Loucy (cell line): ENCODE measurements at regions not wholly inside any gene's neighbourhood (a gene's known extent, or its start where the extent isn't known, plus 50 kb on each side); places are given as distances from the start of the nearest gene placed in this dataset.

Experiments
- H2AFZ ChIP-seq: fragments of 200-600 bp; sonication (generic); 2 replicates; pipeline ENCODE4 v1.6.0; 2016; ENCODE audit warnings: antibody characterized with exemption, mild to moderate bottlenecking, low read length, moderate library complexity
- H3F3A ChIP-seq: fragments of 200-600 bp; 2 replicates; pipeline ENCODE4 v1.6.0; 2016; ENCODE audit warnings: antibody characterized with exemption, low read depth, mild to moderate bottlenecking
- H3K27me3 ChIP-seq: fragments of 200-600 bp; sonication (generic); 2 replicates; pipeline ENCODE4 v1.6.1; 2014; ENCODE audit warnings: low read length, mild to moderate bottlenecking; ENCODE audit not compliant: insufficient read depth, poor library complexity, severe bottlenecking
- H3K36me3 ChIP-seq: fragments of 200-600 bp; sonication (generic); 2 replicates; pipeline ENCODE4 v1.6.1; 2016; ENCODE audit warnings: low read length; ENCODE audit not compliant: insufficient read depth
- H3K4me1 ChIP-seq: fragments of 200-600 bp; sonication (generic); 2 replicates; pipeline ENCODE4 v1.5.1; 2014; ENCODE audit warnings: low read length, mild to moderate bottlenecking; ENCODE audit not compliant: insufficient read depth, poor library complexity, severe bottlenecking
- H3K4me2 ChIP-seq: fragments of 200-600 bp; sonication (generic); 2 replicates; pipeline ENCODE4 v1.6.0; 2014; ENCODE audit warnings: antibody characterized with exemption, low read length, low read depth, mild to moderate bottlenecking; ENCODE audit not compliant: poor library complexity, severe bottlenecking
- H3K4me3 ChIP-seq: fragments of 200-600 bp; sonication (generic); 2 replicates; pipeline ENCODE4 v1.5.1; 2014; ENCODE audit warnings: low read length, mild to moderate bottlenecking, mixed read lengths; ENCODE audit not compliant: poor library complexity, severe bottlenecking
- H3K79me2 ChIP-seq: fragments of 200-600 bp; sonication (generic); 2 replicates; pipeline ENCODE4 v1.6.1; 2014; ENCODE audit warnings: low read length; ENCODE audit not compliant: insufficient read depth
- H3K9ac ChIP-seq: fragments of 200-600 bp; sonication (generic); 2 replicates; pipeline ENCODE4 v1.6.0; 2014; ENCODE audit warnings: mild to moderate bottlenecking, low read depth, low read length, moderate library complexity; ENCODE audit not compliant: poor library complexity, severe bottlenecking
- H3K9me2 ChIP-seq: fragments of 200-600 bp; sonication (generic); replicated peaks from 2 replicates; pipeline ENCODE4 v1.6.1; 2016; ENCODE audit warnings: low read depth, low read length, mixed read lengths
- H3K9me3 ChIP-seq: fragments of 200-600 bp; sonication (generic); 2 replicates; pipeline ENCODE4 v1.6.1; 2014; ENCODE audit warnings: mild to moderate bottlenecking, antibody characterized with exemption, low read length, low read depth; ENCODE audit not compliant: insufficient read depth
- H4K20me1 ChIP-seq: fragments of 200-600 bp; sonication (generic); 2 replicates; pipeline ENCODE4 v1.6.0; 2014; ENCODE audit warnings: antibody characterized with exemption, low read length, mild to moderate bottlenecking; ENCODE audit not compliant: insufficient read depth, poor library complexity, severe bottlenecking
- CTCF ChIP-seq: fragments of 200-600 bp; sonication (generic); conservative IDR thresholded peaks from 2 replicates; pipeline ENCODE4 v1.5.1; 2014; ENCODE audit warnings: mild to moderate bottlenecking, antibody characterized with exemption, low read length
- EZH2phosphoT487 ChIP-seq: fragments of 200-600 bp; IDR thresholded peaks from 2 replicates; pipeline ENCODE4 v1.6.1; 2018; ENCODE audit warnings: antibody characterized with exemption, mild to moderate bottlenecking, moderate library complexity, borderline replicate concordance

- TF ChIP-seq EZH2phosphoT487 (no peak), CTCF (no peak)
Observed at GRCh38 chr3:103662591-103662990, 1227.8 kb downstream of the ZPLD1 start.

GRCh38 chr3:103672346-103672745 is 1237.5 kb downstream of the ZPLD1 start:
- no peaks in the 10 kb centered on the region for H4K20me1 ChIP-seq
- no peak overlapping the region for H3K4me2 ChIP-seq
- H3K9ac ChIP-seq, result no peak overlapping the region
- H3K79me2 ChIP-seq, result no peaks in the 10 kb centered on the region
- no peak overlapping the region for H2AFZ ChIP-seq
- H3K4me3 ChIP-seq, result no peak overlapping the region
- no peaks in the 10 kb centered on the region for H3K27me3 ChIP-seq
- no peak for TF ChIP-seq EZH2phosphoT487
- no peaks in the 10 kb centered on the region for H3K9me3 ChIP-seq
- no peaks in the 10 kb centered on the region for H3K4me1 ChIP-seq
- H3K36me3 ChIP-seq, result no peaks in the 10 kb centered on the region
- no peaks in the 10 kb centered on the region for H3K9me2 ChIP-seq
- no peaks in the 10 kb centered on the region for H3F3A ChIP-seq

More at GRCh38 chr3:103662591-103662990, 1227.8 kb downstream of the ZPLD1 start:
- Histone ChIP-seq H3K4me1 (no peaks in the 10 kb centered on the region), H3K9me2 (no peaks in the 10 kb centered on the region), H3K9me3 (no peaks in the 10 kb centered on the region), H3K36me3 (no peaks in the 10 kb centered on the region), H3K27me3 (no peaks in the 10 kb centered on the region), H3K4me3 (no peak overlapping the region), H3F3A (no peaks in the 10 kb centered on the region), H3K9ac (no peak overlapping the region), H3K4me2 (no peak overlapping the region), H2AFZ (no peak overlapping the region), H3K79me2 (no peaks in the 10 kb centered on the region), H4K20me1 (no peaks in the 10 kb centered on the region)

GRCh38 chr3:103684904-103685303 is 1250.1 kb downstream of the ZPLD1 start:
- no peaks in the 10 kb centered on the region for H3K27me3 ChIP-seq
- no peaks in the 10 kb centered on the region for H4K20me1 ChIP-seq
- no peak overlapping the region for H3K4me3 ChIP-seq
- H3K9me3 ChIP-seq, result no peaks in the 10 kb centered on the region
- H3F3A ChIP-seq, result no peaks in the 10 kb centered on the region
- H3K4me1 ChIP-seq, result no peaks in the 10 kb centered on the region
- no peak overlapping the region for H3K4me2 ChIP-seq
- H3K9me2 ChIP-seq, result no peaks in the 10 kb centered on the region
- no peaks in the 10 kb centered on the region for H3K79me2 ChIP-seq
- H2AFZ ChIP-seq, result no peak overlapping the region
- TF ChIP-seq EZH2phosphoT487 (no peak), CTCF (no peak)
- H3K36me3 ChIP-seq, result no peaks in the 10 kb centered on the region
- H3K9ac ChIP-seq, result no peak overlapping the region

GRCh38 chr3:103685939-103686338 is 1251.1 kb downstream of the ZPLD1 start:
- Histone ChIP-seq H3K79me2 (no peaks in the 10 kb centered on the region), H2AFZ (no peak overlapping the region), H3K4me3 (no peak overlapping the region), H3K27me3 (no peaks in the 10 kb centered on the region), H3K9ac (no peak overlapping the region), H3K9me3 (no peaks in the 10 kb centered on the region), H4K20me1 (no peaks in the 10 kb centered on the region), H3K4me2 (no peak overlapping the region), H3K36me3 (no peaks in the 10 kb centered on the region), H3K9me2 (no peaks in the 10 kb centered on the region), H3K4me1 (no peaks in the 10 kb centered on the region), H3F3A (no peaks in the 10 kb centered on the region)
- TF ChIP-seq CTCF (no peak), EZH2phosphoT487 (no peak)
